ENCODE measurements at regions not wholly inside any gene's neighbourhood (a gene's known extent, or its start where the extent isn't known, plus 50 kb on each side); places are given as distances from the start of the nearest gene placed in this dataset.

DNA sequence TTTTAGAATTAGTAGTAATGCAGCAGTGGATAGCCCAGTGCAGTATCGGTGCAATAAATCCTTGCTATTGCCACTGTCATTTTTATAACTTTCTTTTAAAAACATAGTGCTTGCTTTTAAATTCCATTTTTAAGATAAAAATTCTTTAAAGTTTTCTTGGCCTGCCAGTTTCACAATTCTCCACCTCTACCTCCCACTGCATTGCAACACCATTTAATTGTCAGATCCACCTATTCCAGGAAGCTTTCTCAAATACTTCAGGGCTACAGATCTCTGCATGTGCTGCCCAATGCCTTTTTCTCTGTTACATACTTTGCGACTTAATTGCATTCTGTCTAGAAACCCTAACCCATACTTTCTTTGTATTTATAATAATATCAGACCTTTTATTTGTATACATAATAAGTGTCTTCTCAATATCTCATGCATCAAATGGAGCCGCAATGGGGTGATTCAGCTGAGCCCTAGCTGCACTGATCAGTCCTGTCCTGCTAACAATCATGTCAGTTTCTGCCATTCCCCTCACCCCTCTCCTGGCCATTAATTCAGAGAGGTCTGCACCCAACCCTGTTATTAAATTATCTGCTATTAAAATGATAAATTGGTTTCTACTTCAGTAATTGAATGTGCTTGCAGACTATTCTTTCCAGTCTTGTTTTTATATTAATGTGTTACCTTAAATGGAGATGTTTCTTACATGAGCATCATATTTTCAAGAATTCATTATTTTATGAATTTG is 193.1 kb downstream of the SLIT2 start:
- TF ChIP-seq SMAD1 (IDR thresholded peaks at IDR 0.05; ENCODE audit: low read depth, low read length, partially characterized antibody) = no peak
- TF ChIP-seq, protein P1, sequence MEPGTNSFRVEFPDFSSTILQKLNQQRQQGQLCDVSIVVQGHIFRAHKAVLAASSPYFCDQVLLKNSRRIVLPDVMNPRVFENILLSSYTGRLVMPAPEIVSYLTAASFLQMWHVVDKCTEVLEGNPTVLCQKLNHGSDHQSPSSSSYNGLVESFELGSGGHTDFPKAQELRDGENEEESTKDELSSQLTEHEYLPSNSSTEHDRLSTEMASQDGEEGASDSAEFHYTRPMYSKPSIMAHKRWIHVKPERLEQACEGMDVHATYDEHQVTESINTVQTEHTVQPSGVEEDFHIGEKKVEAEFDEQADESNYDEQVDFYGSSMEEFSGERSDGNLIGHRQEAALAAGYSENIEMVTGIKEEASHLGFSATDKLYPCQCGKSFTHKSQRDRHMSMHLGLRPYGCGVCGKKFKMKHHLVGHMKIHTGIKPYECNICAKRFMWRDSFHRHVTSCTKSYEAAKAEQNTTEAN (CRISPR knock-in tag; IDR thresholded peaks at IDR 0.05) = no peak
- no peak for TF ChIP-seq MTA1 (IDR thresholded peaks at IDR 0.05; ENCODE audit: borderline replicate concordance)
- TF ChIP-seq, protein P2, sequence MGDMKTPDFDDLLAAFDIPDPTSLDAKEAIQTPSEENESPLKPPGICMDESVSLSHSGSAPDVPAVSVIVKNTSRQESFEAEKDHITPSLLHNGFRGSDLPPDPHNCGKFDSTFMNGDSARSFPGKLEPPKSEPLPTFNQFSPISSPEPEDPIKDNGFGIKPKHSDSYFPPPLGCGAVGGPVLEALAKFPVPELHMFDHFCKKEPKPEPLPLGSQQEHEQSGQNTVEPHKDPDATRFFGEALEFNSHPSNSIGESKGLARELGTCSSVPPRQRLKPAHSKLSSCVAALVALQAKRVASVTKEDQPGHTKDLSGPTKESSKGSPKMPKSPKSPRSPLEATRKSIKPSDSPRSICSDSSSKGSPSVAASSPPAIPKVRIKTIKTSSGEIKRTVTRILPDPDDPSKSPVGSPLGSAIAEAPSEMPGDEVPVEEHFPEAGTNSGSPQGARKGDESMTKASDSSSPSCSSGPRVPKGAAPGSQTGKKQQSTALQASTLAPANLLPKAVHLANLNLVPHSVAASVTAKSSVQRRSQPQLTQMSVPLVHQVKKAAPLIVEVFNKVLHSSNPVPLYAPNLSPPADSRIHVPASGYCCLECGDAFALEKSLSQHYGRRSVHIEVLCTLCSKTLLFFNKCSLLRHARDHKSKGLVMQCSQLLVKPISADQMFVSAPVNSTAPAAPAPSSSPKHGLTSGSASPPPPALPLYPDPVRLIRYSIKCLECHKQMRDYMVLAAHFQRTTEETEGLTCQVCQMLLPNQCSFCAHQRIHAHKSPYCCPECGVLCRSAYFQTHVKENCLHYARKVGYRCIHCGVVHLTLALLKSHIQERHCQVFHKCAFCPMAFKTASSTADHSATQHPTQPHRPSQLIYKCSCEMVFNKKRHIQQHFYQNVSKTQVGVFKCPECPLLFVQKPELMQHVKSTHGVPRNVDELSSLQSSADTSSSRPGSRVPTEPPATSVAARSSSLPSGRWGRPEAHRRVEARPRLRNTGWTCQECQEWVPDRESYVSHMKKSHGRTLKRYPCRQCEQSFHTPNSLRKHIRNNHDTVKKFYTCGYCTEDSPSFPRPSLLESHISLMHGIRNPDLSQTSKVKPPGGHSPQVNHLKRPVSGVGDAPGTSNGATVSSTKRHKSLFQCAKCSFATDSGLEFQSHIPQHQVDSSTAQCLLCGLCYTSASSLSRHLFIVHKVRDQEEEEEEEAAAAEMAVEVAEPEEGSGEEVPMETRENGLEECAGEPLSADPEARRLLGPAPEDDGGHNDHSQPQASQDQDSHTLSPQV (IDR thresholded peaks at IDR 0.05) = no peak
- no peaks in the 10 kb centered on the region for H3K27me3 ChIP-seq (ENCODE audit: control insufficient read depth in 2 of 2, insufficient read depth in 2 of 2, low read length in 2 of 2)
- no peaks in the 10 kb centered on the region for H3K9me1 ChIP-seq (ENCODE audit: control insufficient read depth, insufficient read depth, low read length)
- H4K20me1 ChIP-seq (replicated peaks; ENCODE audit: control insufficient read depth, insufficient read depth, low read length) = no peaks in the 10 kb centered on the region
- intact Hi-C loops (cut with micrococcal nuclease) = no loop called here
- in situ Hi-C loops (cut with MboI) = no loop called here
- no peaks in the 10 kb centered on the region for H3K79me2 ChIP-seq (ENCODE audit: control insufficient read depth, insufficient read depth, low read length)
- no TSS peak for BruUV-seq (replicated peaks)
- 9% methylated on average over 3 of the region's 3 CpGs for WGBS (ENCODE audit: insufficient coverage, low coverage, missing lambda C conversion rate)
- H3K36me3 ChIP-seq (ENCODE audit: control insufficient read depth, insufficient read depth, low read length) = no peaks in the 10 kb centered on the region
- no peaks in the 10 kb centered on the region for H3K9me3 ChIP-seq (replicated peaks; ENCODE audit: control insufficient read depth, insufficient read depth, low read depth, low read length)
- ChIA-PET POLR2A (no interaction called here), CTCF (ENCODE audit: low intra/inter-chr PET ratio) (no interaction called here)
- no peak for ATAC-seq
- no peak overlapping the region for H3K9ac ChIP-seq (ENCODE audit: insufficient read depth in 1 of 2, low read depth in 2 of 2, low read length in 2 of 2)
- DNase-seq (ENCODE audit: extremely low read depth in 1 of 4, low spot score in 3 of 4) = no peak
- H3K27ac ChIP-seq (ENCODE audit: extremely low read depth, low read depth, low read length) = no peak overlapping the region
- H2AFZ ChIP-seq (ENCODE audit: low read depth, low read length) = no peak overlapping the region
- H3K4me2 ChIP-seq (ENCODE audit: insufficient read depth, low read length) = no peak overlapping the region
- no peak overlapping the region for H3K4me3 ChIP-seq
- FAIRE-seq = no peak
- H3K4me1 ChIP-seq (replicated peaks in 1 of 2; ENCODE audit: control insufficient read depth in 2 of 2, insufficient read depth in 2 of 2, low read length in 2 of 2) = no peaks in the 10 kb centered on the region
